Glutamatergic neuron (in vitro differentiated cells): ENCODE measurements at regions not wholly inside any gene's neighbourhood (a gene's known extent, or its start where the extent isn't known, plus 50 kb on each side); places are given as distances from the start of the nearest gene placed in this dataset.

Experiments
- DNase-seq: peaks from one replicate; pipeline ENCODE4 v3.0.0; 2022
- H3K27ac Mint-ChIP-seq: one replicate; pipeline ENCODE4 v1.8.0; 2020; ENCODE audit warnings: mild to moderate bottlenecking, mixed read lengths, inconsistent platforms; ENCODE audit not compliant: unreplicated experiment
- H3K27me3 Mint-ChIP-seq: one replicate; pipeline ENCODE4 v1.8.0; 2020; ENCODE audit warnings: mild to moderate bottlenecking, moderate library complexity, mixed read lengths, inconsistent platforms; ENCODE audit not compliant: unreplicated experiment
- H3K36me3 Mint-ChIP-seq: one replicate; pipeline ENCODE4 v1.8.0; 2020; ENCODE audit warnings: mild to moderate bottlenecking, mixed read lengths, inconsistent platforms; ENCODE audit not compliant: unreplicated experiment
- H3K4me1 Mint-ChIP-seq: one replicate; pipeline ENCODE4 v1.8.0; 2020; ENCODE audit warnings: mild to moderate bottlenecking, low read depth, mixed read lengths, inconsistent platforms; ENCODE audit not compliant: unreplicated experiment
- H3K4me3 Mint-ChIP-seq: one replicate; pipeline ENCODE4 v1.8.0; 2020; ENCODE audit warnings: mild to moderate bottlenecking, mixed read lengths, inconsistent platforms; ENCODE audit not compliant: unreplicated experiment
- H3K9me3 Mint-ChIP-seq: one replicate; pipeline ENCODE4 v1.8.0; 2020; ENCODE audit warnings: mild to moderate bottlenecking, moderate library complexity, mixed read lengths, inconsistent platforms; ENCODE audit not compliant: unreplicated experiment
- CTCF ChIP-seq: fragments of 200-600 bp; sonication (generic); IDR thresholded peaks from one replicate; pipeline ENCODE4 v1.5.0; 2021; ENCODE audit not compliant: partially characterized antibody, unreplicated experiment

- no peak for TF ChIP-seq CTCF
- Mint-ChIP-seq H3K36me3 (peaks cover 3% of the 10 kb centered on the region), H3K4me1 (peaks cover 14% of the 10 kb centered on the region), H3K4me3 (no peak overlapping the region), H3K27me3 (peaks cover 6% of the 10 kb centered on the region), H3K27ac (no peak overlapping the region), H3K9me3 (peaks cover 2% of the 10 kb centered on the region)
- no peak for DNase-seq
Measured at GRCh38 chr10:3294919-3295581, 122.5 kb upstream of the PITRM1 start.

GRCh38 chr10:3293581-3294431, 121.2 kb upstream of the PITRM1 start:
- H3K27ac Mint-ChIP-seq: no peak overlapping the region
- peaks cover 9% of the 10 kb centered on the region for H3K36me3 Mint-ChIP-seq
- DNase-seq: no peak
- H3K4me1 Mint-ChIP-seq: peaks cover 14% of the 10 kb centered on the region
- H3K27me3 Mint-ChIP-seq: peaks cover 10% of the 10 kb centered on the region
- TF ChIP-seq CTCF: no peak
- H3K4me3 Mint-ChIP-seq: no peak overlapping the region
- peaks cover 3% of the 10 kb centered on the region for H3K9me3 Mint-ChIP-seq

- TF ChIP-seq CTCF: no peak
- H3K4me3 Mint-ChIP-seq: no peak overlapping the region
- H3K4me1 Mint-ChIP-seq: peaks cover 14% of the 10 kb centered on the region
- peaks cover 9% of the 10 kb centered on the region for H3K36me3 Mint-ChIP-seq
- no peak for DNase-seq
- peaks cover 11% of the 10 kb centered on the region for H3K27me3 Mint-ChIP-seq
- no peak overlapping the region for H3K27ac Mint-ChIP-seq
- H3K9me3 Mint-ChIP-seq: peaks cover 3% of the 10 kb centered on the region
Measured at GRCh38 chr10:3292636-3293035, 120.1 kb upstream of the PITRM1 start.

- Mint-ChIP-seq H3K36me3 (peaks cover 5% of the 10 kb centered on the region), H3K27ac (no peak overlapping the region), H3K9me3 (peaks cover 4% of the 10 kb centered on the region), H3K4me1 (peaks cover 9% of the 10 kb centered on the region), H3K27me3 (peaks cover 6% of the 10 kb centered on the region), H3K4me3 (no peak overlapping the region)
- no peak for TF ChIP-seq CTCF
- no peak for DNase-seq
Measured at GRCh38 chr10:3290550-3290949, 118.0 kb upstream of the PITRM1 start.
